ENCODE measurements at regions not wholly inside any gene's neighbourhood (a gene's known extent, or its start where the extent isn't known, plus 50 kb on each side); places are given as distances from the start of the nearest gene placed in this dataset.

DNA sequence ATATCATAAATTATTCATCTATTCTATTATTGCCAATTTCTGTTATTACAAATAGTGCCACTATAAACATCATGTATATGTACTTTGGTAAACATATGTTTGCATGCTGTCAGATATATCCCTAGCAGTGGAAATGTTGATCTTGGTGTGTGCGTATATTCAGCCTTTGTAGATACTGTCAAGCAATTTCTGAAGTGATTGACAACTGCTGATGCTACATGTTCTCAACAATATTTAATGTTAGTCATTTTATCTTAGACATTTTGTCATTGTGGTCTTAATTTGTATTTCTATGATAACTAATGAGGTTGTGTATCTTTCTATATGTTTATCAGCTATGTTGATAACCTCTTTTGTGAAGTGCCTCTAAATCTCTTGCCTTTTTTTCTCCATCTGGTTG lies 186.5 kb upstream of the NRG3 start:
- intact Hi-C loops (cut with DNase I; ENCODE audit: low total_unique reads): no loop called here
- no peaks in the 10 kb centered on the region for H3K4me1 ChIP-seq
- ATAC-seq (no peak), DNase-seq (no peak)
- no peak overlapping the region for H3K27ac ChIP-seq
- no peak overlapping the region for H3K4me3 ChIP-seq
- no peaks in the 10 kb centered on the region for H3K36me3 ChIP-seq
- H3K27me3 ChIP-seq: no peaks in the 10 kb centered on the region
- no peak for TF ChIP-seq POLR2A (IDR thresholded peaks at IDR 0.05)
- TF ChIP-seq, protein P1, sequence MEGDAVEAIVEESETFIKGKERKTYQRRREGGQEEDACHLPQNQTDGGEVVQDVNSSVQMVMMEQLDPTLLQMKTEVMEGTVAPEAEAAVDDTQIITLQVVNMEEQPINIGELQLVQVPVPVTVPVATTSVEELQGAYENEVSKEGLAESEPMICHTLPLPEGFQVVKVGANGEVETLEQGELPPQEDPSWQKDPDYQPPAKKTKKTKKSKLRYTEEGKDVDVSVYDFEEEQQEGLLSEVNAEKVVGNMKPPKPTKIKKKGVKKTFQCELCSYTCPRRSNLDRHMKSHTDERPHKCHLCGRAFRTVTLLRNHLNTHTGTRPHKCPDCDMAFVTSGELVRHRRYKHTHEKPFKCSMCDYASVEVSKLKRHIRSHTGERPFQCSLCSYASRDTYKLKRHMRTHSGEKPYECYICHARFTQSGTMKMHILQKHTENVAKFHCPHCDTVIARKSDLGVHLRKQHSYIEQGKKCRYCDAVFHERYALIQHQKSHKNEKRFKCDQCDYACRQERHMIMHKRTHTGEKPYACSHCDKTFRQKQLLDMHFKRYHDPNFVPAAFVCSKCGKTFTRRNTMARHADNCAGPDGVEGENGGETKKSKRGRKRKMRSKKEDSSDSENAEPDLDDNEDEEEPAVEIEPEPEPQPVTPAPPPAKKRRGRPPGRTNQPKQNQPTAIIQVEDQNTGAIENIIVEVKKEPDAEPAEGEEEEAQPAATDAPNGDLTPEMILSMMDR (IDR thresholded peaks at IDR 0.05 in 4 of 5, conservative IDR thresholded peaks at IDR 0.05 in 1 of 5): no peak
- H3K9me3 ChIP-seq: no peaks in the 10 kb centered on the region
- in situ Hi-C loops (cut with MboI; ENCODE audit: low sequenced_read_pairs in 4 of 4): no loop called here

DNA sequence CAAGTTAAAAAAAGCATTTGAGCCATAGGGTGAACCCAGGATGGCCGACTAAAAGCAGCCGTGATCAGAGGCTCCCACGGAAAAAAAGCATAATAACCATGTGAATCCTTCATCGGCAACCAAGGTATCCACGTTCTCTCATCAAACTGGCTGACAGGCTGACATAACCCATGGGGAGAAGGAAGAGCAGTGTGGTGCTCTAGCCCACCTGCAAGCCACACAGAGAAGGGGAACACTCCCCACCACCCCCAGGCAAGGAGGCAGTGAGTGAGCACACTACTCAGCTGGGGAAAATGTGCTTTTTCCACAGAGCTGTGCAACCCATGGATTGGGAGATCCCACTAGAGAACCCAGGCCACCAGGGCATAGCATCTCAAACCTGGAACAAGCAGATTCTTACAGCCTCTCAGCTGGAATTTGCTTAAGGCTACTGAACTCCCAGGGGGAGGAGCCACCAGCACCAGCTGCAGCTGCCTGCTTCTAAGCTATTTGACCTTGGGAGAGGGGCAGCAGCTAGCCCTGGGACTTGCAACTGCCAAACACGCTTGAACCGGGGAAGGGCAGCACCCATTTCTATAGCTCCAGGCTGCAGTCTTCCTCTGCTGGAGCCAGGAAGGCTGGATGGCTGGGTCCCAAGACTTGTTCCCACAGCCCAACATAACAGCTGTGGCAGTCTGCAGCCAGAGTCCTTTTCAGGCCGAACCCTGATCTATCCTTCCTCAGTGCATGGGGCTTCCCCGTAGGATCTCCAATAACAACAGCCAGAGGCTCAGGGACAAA lies 178.2 kb upstream of the NRG3 start:
- H3K9me3 ChIP-seq: no peaks in the 10 kb centered on the region
- intact Hi-C loops (cut with DNase I; ENCODE audit: low total_unique reads): no loop called here

DNA sequence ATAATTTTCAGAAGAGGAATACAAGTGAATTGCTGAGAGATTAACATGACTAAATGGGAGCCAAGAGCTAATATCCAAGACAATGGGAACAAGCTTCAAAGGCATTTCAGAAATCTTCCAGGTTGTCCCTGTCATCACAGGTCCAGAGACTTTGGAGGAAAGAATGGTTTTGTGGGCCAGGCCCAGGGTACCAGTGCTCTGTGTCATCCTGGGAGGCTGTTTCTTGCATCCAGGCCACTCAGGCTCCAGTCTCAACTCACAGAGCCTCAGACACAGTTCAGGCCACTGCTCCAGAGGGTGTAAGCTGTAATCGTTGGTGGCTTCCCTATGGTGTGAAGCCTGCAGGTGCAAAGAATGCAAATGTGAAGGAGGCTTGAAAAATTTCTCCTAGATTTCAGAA lies 170.4 kb upstream of the NRG3 start:
- Histone ChIP-seq H3K36me3 (no peaks in the 10 kb centered on the region), H3K4me3 (no peak overlapping the region), H3K4me1 (no peaks in the 10 kb centered on the region), H3K27ac (no peak overlapping the region), H3K27me3 (no peaks in the 10 kb centered on the region), H3K9me3 (no peaks in the 10 kb centered on the region)
- no peak for TF ChIP-seq POLR2A (IDR thresholded peaks at IDR 0.05)
- TF ChIP-seq, protein P1 (IDR thresholded peaks at IDR 0.05 in 4 of 5, conservative IDR thresholded peaks at IDR 0.05 in 1 of 5): no peak
- in situ Hi-C loops (cut with MboI; ENCODE audit: low sequenced_read_pairs in 4 of 4): no loop called here
- intact Hi-C loops (cut with DNase I; ENCODE audit: low total_unique reads): no loop called here
- ATAC-seq (no peak), DNase-seq (no peak)

More for the DNA sequence above, 178.2 kb upstream of the NRG3 start:
- H3K27me3 ChIP-seq: no peaks in the 10 kb centered on the region
- TF ChIP-seq POLR2A (IDR thresholded peaks at IDR 0.05): no peak
- TF ChIP-seq, protein P1 (IDR thresholded peaks at IDR 0.05 in 4 of 5, conservative IDR thresholded peaks at IDR 0.05 in 1 of 5): no peak
- H3K27ac ChIP-seq: no peak overlapping the region
- no peaks in the 10 kb centered on the region for H3K36me3 ChIP-seq
- no peaks in the 10 kb centered on the region for H3K4me1 ChIP-seq
- in situ Hi-C loops (cut with MboI; ENCODE audit: low sequenced_read_pairs in 4 of 4): no loop called here
- DNase-seq (no peak), ATAC-seq (no peak)
- no peak overlapping the region for H3K4me3 ChIP-seq

DNA sequence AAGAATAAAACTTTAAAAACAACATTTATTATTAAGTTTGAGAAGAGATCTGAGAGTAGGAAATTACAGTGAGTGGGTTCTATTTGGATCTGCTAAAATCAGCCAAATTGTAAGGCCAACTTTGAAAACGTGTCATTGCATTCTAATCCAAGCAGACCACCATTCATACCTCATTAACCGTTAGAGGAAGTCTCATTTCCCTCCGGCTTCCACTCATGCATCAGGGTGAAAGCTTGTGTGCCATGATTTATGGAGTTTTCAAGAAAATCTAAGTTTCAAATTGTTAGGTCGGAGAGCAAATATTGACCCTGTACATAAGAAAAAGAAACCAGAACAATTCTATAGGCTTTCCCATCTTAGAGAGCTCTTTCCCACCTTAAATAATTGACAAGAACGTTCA lies 166.6 kb upstream of the NRG3 start:
- Histone ChIP-seq H3K9me3 (no peaks in the 10 kb centered on the region), H3K4me3 (no peak overlapping the region), H3K27ac (no peak overlapping the region), H3K36me3 (no peaks in the 10 kb centered on the region), H3K27me3 (no peaks in the 10 kb centered on the region), H3K4me1 (no peaks in the 10 kb centered on the region)
- in situ Hi-C loops (cut with MboI; ENCODE audit: low sequenced_read_pairs in 4 of 4) (no loop called here), intact Hi-C loops (cut with DNase I; ENCODE audit: low total_unique reads) (no loop called here)
- DNase-seq (no peak), ATAC-seq (no peak)
- TF ChIP-seq, protein P1 (IDR thresholded peaks at IDR 0.05 in 4 of 5, conservative IDR thresholded peaks at IDR 0.05 in 1 of 5): no peak
- TF ChIP-seq POLR2A (IDR thresholded peaks at IDR 0.05): no peak

DNA sequence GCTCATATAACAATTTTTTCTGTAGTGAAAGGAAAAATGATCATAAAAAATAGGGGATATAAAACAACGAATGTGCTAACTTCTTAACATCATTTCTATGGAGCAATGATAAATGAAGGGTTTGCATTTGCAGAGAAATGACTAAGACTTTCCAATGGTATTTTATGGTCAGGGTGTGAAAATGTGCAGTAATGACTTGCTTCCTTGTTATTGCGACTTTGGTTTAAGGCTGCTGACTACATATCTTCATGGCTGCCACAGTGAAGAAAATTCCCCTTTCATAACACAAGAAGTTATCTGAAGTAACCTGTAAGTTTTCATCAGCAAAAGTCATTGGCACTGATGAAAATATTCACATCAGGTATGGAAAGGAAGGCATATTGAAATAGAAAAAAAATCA lies 166.1 kb upstream of the NRG3 start:
- intact Hi-C loops (cut with DNase I; ENCODE audit: low total_unique reads): no loop called here
- TF ChIP-seq POLR2A (IDR thresholded peaks at IDR 0.05): no peak
- TF ChIP-seq, protein P1 (IDR thresholded peaks at IDR 0.05 in 4 of 5, conservative IDR thresholded peaks at IDR 0.05 in 1 of 5): no peak
- Histone ChIP-seq H3K4me1 (no peaks in the 10 kb centered on the region), H3K27me3 (no peaks in the 10 kb centered on the region), H3K36me3 (no peaks in the 10 kb centered on the region), H3K27ac (no peak overlapping the region), H3K9me3 (no peaks in the 10 kb centered on the region), H3K4me3 (no peak overlapping the region)
- DNase-seq (no peak), ATAC-seq (no peak)
- in situ Hi-C loops (cut with MboI; ENCODE audit: low sequenced_read_pairs in 4 of 4): no loop called here
